PFSK-1 (cell line): ENCODE measurements at regions not wholly inside any gene's neighbourhood (a gene's known extent, or its start where the extent isn't known, plus 50 kb on each side); places are given as distances from the start of the nearest gene placed in this dataset.

Experiments used
- FOXP2 ChIP-seq: optimal IDR thresholded peaks from 2 replicates; pipeline ENCODE3; 2011; ENCODE audit warnings: borderline replicate concordance, control low read depth, inconsistent platforms; ENCODE audit not compliant: insufficient read depth; ENCODE audit errors: extremely low read length, extremely low read depth
- POLR2AphosphoS5 ChIP-seq: IDR thresholded peaks from 2 replicates; pipeline ENCODE4 v1.6.1; 2012; ENCODE audit warnings: low read depth, mild to moderate bottlenecking, control low read depth, low read length, moderate library complexity

DNA sequence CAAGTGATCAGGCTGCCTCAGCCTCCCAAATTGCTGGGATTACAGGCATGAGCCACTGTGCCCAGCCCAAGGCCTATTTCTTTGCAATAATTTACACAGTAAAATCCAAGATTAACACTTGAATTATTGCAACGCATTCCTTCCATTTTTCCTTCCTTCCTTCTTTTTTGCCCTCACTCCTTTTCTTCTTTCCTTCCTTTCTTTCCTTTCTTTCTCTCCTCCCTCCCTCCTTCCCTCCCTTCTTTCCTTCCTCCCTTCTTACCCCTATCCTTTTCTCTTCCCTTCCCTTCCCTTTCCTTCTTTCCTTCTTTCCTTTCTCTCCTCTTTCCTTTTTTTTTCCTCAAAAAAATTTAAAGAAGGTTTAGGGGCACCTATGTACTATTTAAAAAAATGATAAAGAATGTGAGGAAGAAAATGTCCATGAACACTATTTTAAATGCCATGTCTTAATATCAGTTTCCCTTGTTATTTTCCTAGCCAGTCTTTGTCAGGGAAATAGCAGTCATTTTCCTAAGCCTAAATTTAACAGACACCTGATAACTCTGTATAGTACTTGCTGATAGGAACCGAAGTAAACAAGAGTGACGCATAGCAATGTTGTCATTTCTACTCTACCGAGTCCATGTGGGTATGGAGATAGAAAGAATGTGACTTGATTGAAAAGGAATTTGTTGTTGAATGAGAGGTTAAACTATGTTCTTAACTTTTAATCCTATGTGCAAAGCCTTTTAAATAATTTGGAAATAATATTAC lies 79.8 kb upstream of the HMCN1 start:
- no peak for TF ChIP-seq FOXP2
- no peak for TF ChIP-seq POLR2AphosphoS5
